Esophagus muscularis mucosa (tissue), 4 donors: ENCODE measurements at regions not wholly inside any gene's neighbourhood (a gene's known extent, or its start where the extent isn't known, plus 50 kb on each side); places are given as distances from the start of the nearest gene placed in this dataset.

Source experiments
- DNase-seq: peaks from one replicate; pipeline ENCODE4 v3.0.0-alpha.2; 2017; ENCODE audit errors: extremely low spot score
- H3K27ac ChIP-seq, 4 donors: fragments of 200-600 bp; sonication (generic); replicated peaks in 1 of 4; 1 replicate in 3 of 4; 2 replicates in 1 of 4; pipeline ENCODE4 v1.5.1; 2016 to 2019; ENCODE audit warnings: mild to moderate bottlenecking in 1 of 4
- H3K27me3 ChIP-seq, 4 donors: fragments of 200-600 bp; sonication (generic); one replicate each; pipeline versions ENCODE4 v1.5.1 to v1.6.0; 2016 to 2019
- H3K36me3 ChIP-seq, 4 donors: fragments of 200-600 bp; sonication (generic); one replicate each; pipeline ENCODE4 v1.5.1; 2016 to 2019
- H3K4me1 ChIP-seq, 4 donors: fragments of 200-600 bp; sonication (generic); one replicate each; pipeline ENCODE4 v1.5.1; 2016 to 2019
- H3K4me3 ChIP-seq, 4 donors: fragments of 200-600 bp; sonication (generic); 1 replicate in 2 of 4; 2 replicates in 2 of 4; pipeline ENCODE4 v1.5.1; 2016 to 2019; ENCODE audit warnings: mild to moderate bottlenecking in 4 of 4, moderate library complexity in 1 of 4
- H3K9me3 ChIP-seq, 4 donors: fragments of 200-600 bp; sonication (generic); 1 replicate in 3 of 4; 2 replicates in 1 of 4; pipeline ENCODE4 v1.5.1; 2016 to 2019
- CTCF ChIP-seq, 3 experiments: fragments of 200-600 bp in 2 of 3; fragments of 450-650 bp in 1 of 3; sonication (generic) in 2 of 3; IDR thresholded peaks; one replicate each; pipeline ENCODE4 v1.5.1; 2017 to 2019; ENCODE audit warnings: antibody characterized with exemption in 3 of 3, mild to moderate bottlenecking in 2 of 3, moderate library complexity in 1 of 3
- EP300 ChIP-seq: sonication (generic); formaldehyde crosslinking; IDR thresholded peaks from one replicate; pipeline ENCODE4 v1.6.1; 2017; ENCODE audit warnings: antibody characterized with exemption
- POLR2A ChIP-seq: fragments of 450-650 bp; IDR thresholded peaks from one replicate; pipeline ENCODE4 v1.6.1; 2017; ENCODE audit warnings: antibody characterized with exemption, moderate library complexity, mild to moderate bottlenecking, low read depth
- POLR2AphosphoS5 ChIP-seq, 2 donors: sonication (generic); formaldehyde crosslinking; IDR thresholded peaks; one replicate each; pipeline ENCODE4 v1.6.1; 2017; ENCODE audit warnings: antibody characterized with exemption in 2 of 2
- WGBS: methylation state at CpG from one replicate; pipeline ENCODE4 v1.1.5; 2018; 5-methylcytosine and 5-hydroxymethylcytosine counted together
- intact Hi-C: fragments of 100-400 bp; cut with DNase I; formaldehyde crosslinking; loops from one replicate; pipeline ENCODE4 v1.15.1; 2023

GRCh38 chr3:99325402-99325801 is 313.0 kb upstream of the COL8A1 start:
- Histone ChIP-seq H3K4me1 (peaks cover 0 to 7% (median 5%) of the 10 kb centered on the region in 4 donors), H3K36me3 (no peaks in the 10 kb centered on the region), H3K4me3 (no peak overlapping the region), H3K27ac (no peak overlapping the region), H3K27me3 (no peaks in the 10 kb centered on the region), H3K9me3 (no peaks in the 10 kb centered on the region)
- TF ChIP-seq EP300 = no peak
- no peak for TF ChIP-seq POLR2A
- no peak for TF ChIP-seq CTCF (IDR thresholded peaks at IDR 0.05)
- no peak for TF ChIP-seq POLR2AphosphoS5 (IDR thresholded peaks at IDR 0.05)
- WGBS = 80% methylated on average over 4 of the region's 4 CpGs
- intact Hi-C loops = no loop called here
- no peak for DNase-seq

GRCh38 chr3:99324636-99325203 is 313.7 kb upstream of the COL8A1 start:
- intact Hi-C loops = no loop called here
- Histone ChIP-seq H3K9me3 (no peaks in the 10 kb centered on the region), H3K4me3 (no peak overlapping the region), H3K36me3 (no peaks in the 10 kb centered on the region), H3K27me3 (no peaks in the 10 kb centered on the region), H3K4me1 (peaks cover 0 to 14% (median 10%) of the 10 kb centered on the region in 4 donors), H3K27ac (no peak overlapping the region)
- 46% methylated on average over 3 of the region's 3 CpGs for WGBS
- TF ChIP-seq POLR2A = no peak
- TF ChIP-seq POLR2AphosphoS5 (IDR thresholded peaks at IDR 0.05) = no peak
- no peak for TF ChIP-seq CTCF (IDR thresholded peaks at IDR 0.05)
- TF ChIP-seq EP300 = no peak
- no peak for DNase-seq

- H3K4me3 ChIP-seq = no peak overlapping the region
- H3K36me3 ChIP-seq = no peaks in the 10 kb centered on the region
- H3K27ac ChIP-seq = no peak overlapping the region
- DNase-seq = no peak
- no peak for TF ChIP-seq EP300
- TF ChIP-seq POLR2AphosphoS5 (IDR thresholded peaks at IDR 0.05) = no peak
- TF ChIP-seq CTCF (IDR thresholded peaks at IDR 0.05) = no peak
- TF ChIP-seq POLR2A = no peak
- no peaks in the 10 kb centered on the region for H3K27me3 ChIP-seq
- peaks cover 0 to 22% (median 13%) of the 10 kb centered on the region in 4 donors for H3K4me1 ChIP-seq
- intact Hi-C loops = no loop called here
- WGBS = 75% methylated on average over 1 of the region's 1 CpG
- no peaks in the 10 kb centered on the region for H3K9me3 ChIP-seq
Measured at GRCh38 chr3:99323940-99324339, 314.5 kb upstream of the COL8A1 start.

- no peak overlapping the region for H3K27ac ChIP-seq
- no peak for DNase-seq
- H3K4me1 ChIP-seq = peaks cover 0 to 23% (median 13%) of the 10 kb centered on the region in 4 donors
- no peaks in the 10 kb centered on the region for H3K36me3 ChIP-seq
- no peak overlapping the region for H3K4me3 ChIP-seq
- intact Hi-C loops = no loop called here
- TF ChIP-seq POLR2AphosphoS5 (IDR thresholded peaks at IDR 0.05) = no peak
- no peaks in the 10 kb centered on the region for H3K9me3 ChIP-seq
- H3K27me3 ChIP-seq = no peaks in the 10 kb centered on the region
Measured at GRCh38 chr3:99322551-99322950, 315.8 kb upstream of the COL8A1 start.

GRCh38 chr3:99321261-99321660 is 317.1 kb upstream of the COL8A1 start:
- no peak overlapping the region for H3K4me3 ChIP-seq
- H3K9me3 ChIP-seq = no peaks in the 10 kb centered on the region
- DNase-seq = no peak
- intact Hi-C loops = no loop called here
- H3K27ac ChIP-seq = no peak overlapping the region
- H3K27me3 ChIP-seq = no peaks in the 10 kb centered on the region
- H3K4me1 ChIP-seq = peaks cover 0 to 23% (median 13%) of the 10 kb centered on the region in 4 donors
- no peaks in the 10 kb centered on the region for H3K36me3 ChIP-seq
- TF ChIP-seq EP300 (no peak), POLR2AphosphoS5 (IDR thresholded peaks at IDR 0.05) (no peak), POLR2A (no peak), CTCF (IDR thresholded peaks at IDR 0.05) (no peak)
- 47% methylated on average over 1 of the region's 1 CpG for WGBS
